ENCODE measurements at regions not wholly inside any gene's neighbourhood (a gene's known extent, or its start where the extent isn't known, plus 50 kb on each side); places are given as distances from the start of the nearest gene placed in this dataset.
A peak's percentile ranks its signal among the peaks of the same experiment; 100 is the strongest.
"Not testable (repeated sequence)": the region's sequence is repeated elsewhere in the genome, so short reads cannot be mapped to it uniquely, and the experiment has no call there.

GRCh38 chr1:185526344-185527307, 207.6 kb upstream of the HMCN1 start:
- DNase-seq (ENCODE audit: low read depth) = peak; percentile 61
- TF ChIP-seq CTCF (IDR thresholded peaks at IDR 0.05; ENCODE audit: insufficient read depth, low read depth, low read length, missing control alignments) = no peak
- H3K4me3 ChIP-seq (ENCODE audit: low read depth, low read length) = no peak overlapping the region

GRCh38 chr1:185520188-185520920, 203.3 kb upstream of the IVNS1ABP start:
- H3K4me3 ChIP-seq (ENCODE audit: low read depth, low read length) = no peak overlapping the region
- no peak for TF ChIP-seq CTCF (IDR thresholded peaks at IDR 0.05; ENCODE audit: insufficient read depth, low read depth, low read length, missing control alignments)
- DNase-seq (ENCODE audit: low read depth) = no peak

- TF ChIP-seq CTCF (IDR thresholded peaks at IDR 0.05; ENCODE audit: insufficient read depth, low read depth, low read length, missing control alignments) = no peak
- no peak overlapping the region for H3K4me3 ChIP-seq (ENCODE audit: low read depth, low read length)
- DNase-seq (ENCODE audit: low read depth) = no peak
Observed at GRCh38 chr1:185517808-185518419, 200.9 kb upstream of the IVNS1ABP start.

- not testable (repeated sequence) for DNase-seq (ENCODE audit: low read depth); H3K4me3 ChIP-seq (ENCODE audit: low read depth, low read length)
Observed at GRCh38 chr1:185517301-185517700, 200.3 kb upstream of the IVNS1ABP start.

GRCh38 chr1:185515696-185516095, 198.7 kb upstream of the IVNS1ABP start:
- no peak for TF ChIP-seq CTCF (IDR thresholded peaks at IDR 0.05; ENCODE audit: insufficient read depth, low read depth, low read length, missing control alignments)
- H3K4me3 ChIP-seq (ENCODE audit: low read depth, low read length) = no peak overlapping the region
- no peak for DNase-seq (ENCODE audit: low read depth)

- no peak for DNase-seq (ENCODE audit: low read depth)
- H3K4me3 ChIP-seq (ENCODE audit: low read depth, low read length) = no peak overlapping the region
- TF ChIP-seq CTCF (IDR thresholded peaks at IDR 0.05; ENCODE audit: insufficient read depth, low read depth, low read length, missing control alignments) = no peak
Observed at GRCh38 chr1:185514311-185514710, 197.3 kb upstream of the IVNS1ABP start.

GRCh38 chr1:185512442-185512841, 195.4 kb upstream of the IVNS1ABP start:
- no peak for DNase-seq (ENCODE audit: low read depth)
- no peak overlapping the region for H3K4me3 ChIP-seq (ENCODE audit: low read depth, low read length)
- TF ChIP-seq CTCF (IDR thresholded peaks at IDR 0.05; ENCODE audit: insufficient read depth, low read depth, low read length, missing control alignments) = no peak

Measured in GM12865 (cell line).